Tibial nerve (tissue), 4 donors: ENCODE measurements at regions not wholly inside any gene's neighbourhood (a gene's known extent, or its start where the extent isn't known, plus 50 kb on each side); places are given as distances from the start of the nearest gene placed in this dataset.

ENCODE experiments used
- CTCF ChIP-seq, 5 experiments: fragments of 200-600 bp in 3 of 5; fragments of 450-650 bp in 2 of 5; sonication (generic) in 3 of 5; IDR thresholded peaks; one replicate each; pipeline ENCODE4 v1.5.1; 2016 to 2019; ENCODE audit warnings: antibody characterized with exemption in 5 of 5, mild to moderate bottlenecking in 3 of 5, moderate library complexity in 2 of 5
- EP300 ChIP-seq, 2 donors: sonication (generic); formaldehyde crosslinking; IDR thresholded peaks; one replicate each; pipeline ENCODE4 v1.6.1; 2017; ENCODE audit warnings: antibody characterized with exemption in 2 of 2, mild to moderate bottlenecking in 1 of 2
- POLR2A ChIP-seq, 2 donors: fragments of 450-650 bp; IDR thresholded peaks; one replicate each; pipeline ENCODE4 v1.6.1; 2017; ENCODE audit warnings: antibody characterized with exemption in 2 of 2, mild to moderate bottlenecking in 2 of 2, moderate library complexity in 2 of 2

GRCh38 chr20:57069442-57069841 lies 197.0 kb downstream of the BMP7 start:
- no peak for TF ChIP-seq CTCF (IDR thresholded peaks at IDR 0.05)
- no peak for TF ChIP-seq POLR2A (IDR thresholded peaks at IDR 0.05)
- no peak for TF ChIP-seq EP300 (IDR thresholded peaks at IDR 0.05)
